ENCODE measurements at regions not wholly inside any gene's neighbourhood (a gene's known extent, or its start where the extent isn't known, plus 50 kb on each side); places are given as distances from the start of the nearest gene placed in this dataset.
"Not testable (repeated sequence)": the region's sequence is repeated elsewhere in the genome, so short reads cannot be mapped to it uniquely, and the experiment has no call there.

GRCh38 chr5:167064198-167064776, 1227.2 kb upstream of the WWC1 start:
- H3K9me3 ChIP-seq (ENCODE audit: control insufficient read depth, low read length) = no peaks in the 10 kb centered on the region

GRCh38 chr5:167065794-167066193, 1225.7 kb upstream of the WWC1 start:
- H3K36me3 ChIP-seq (ENCODE audit: control insufficient read depth, insufficient read depth, low read length) = no peaks in the 10 kb centered on the region
- DNase-seq = no peak
- no peaks in the 10 kb centered on the region for H3K9me3 ChIP-seq (ENCODE audit: control insufficient read depth, low read length)
- H3K4me1 ChIP-seq (ENCODE audit: control insufficient read depth, insufficient read depth, low read length, poor library complexity, severe bottlenecking) = no peaks in the 10 kb centered on the region
- H3K27ac ChIP-seq (ENCODE audit: insufficient read depth, low read length, poor library complexity, severe bottlenecking) = no peak overlapping the region
- no peak overlapping the region for H3K4me3 ChIP-seq (ENCODE audit: insufficient read depth, low read depth, low read length, poor library complexity, severe bottlenecking)
- no peaks in the 10 kb centered on the region for H3K27me3 ChIP-seq (replicated peaks; ENCODE audit: control insufficient read depth, insufficient read depth, low read length, poor library complexity, severe bottlenecking)

More at GRCh38 chr5:167064198-167064776, 1227.2 kb upstream of the WWC1 start:
- no peak for DNase-seq
- H3K4me3 ChIP-seq (ENCODE audit: insufficient read depth, low read depth, low read length, poor library complexity, severe bottlenecking) = no peak overlapping the region
- no peak overlapping the region for H3K27ac ChIP-seq (ENCODE audit: insufficient read depth, low read length, poor library complexity, severe bottlenecking)
- no peaks in the 10 kb centered on the region for H3K36me3 ChIP-seq (ENCODE audit: control insufficient read depth, insufficient read depth, low read length)
- no peaks in the 10 kb centered on the region for H3K4me1 ChIP-seq (ENCODE audit: control insufficient read depth, insufficient read depth, low read length, poor library complexity, severe bottlenecking)
- no peaks in the 10 kb centered on the region for H3K27me3 ChIP-seq (replicated peaks; ENCODE audit: control insufficient read depth, insufficient read depth, low read length, poor library complexity, severe bottlenecking)

DNA sequence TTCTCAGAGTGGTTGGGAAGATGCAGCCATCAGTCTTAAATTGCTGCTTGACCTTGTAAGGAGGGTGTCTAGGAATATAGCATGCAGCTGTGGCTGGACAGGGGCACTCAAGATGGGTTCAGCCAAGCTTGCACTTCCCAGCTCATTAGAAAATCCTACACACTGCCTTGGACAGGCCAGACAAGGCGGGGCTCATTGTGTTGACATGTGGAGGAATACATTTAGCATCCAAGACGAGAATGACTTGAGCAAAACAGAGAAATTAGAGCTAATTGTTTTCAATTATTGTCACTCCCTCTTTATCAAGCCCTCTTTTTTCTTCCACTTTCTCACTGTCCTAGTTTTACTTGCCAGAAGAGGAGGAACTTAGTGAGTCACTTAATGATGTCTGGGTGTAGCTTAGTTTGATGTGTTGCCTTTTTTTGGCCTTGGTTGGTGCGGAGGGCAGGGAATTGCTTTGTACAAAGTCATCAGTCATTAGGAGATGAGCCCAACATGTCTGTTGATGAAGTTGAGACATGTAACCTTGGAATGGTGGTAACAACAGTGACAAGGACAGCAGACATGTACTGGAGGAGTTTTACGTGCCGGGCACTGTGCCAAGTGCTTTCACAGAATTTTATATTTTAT, 1219.3 kb upstream of the WWC1 start:
- no peak for DNase-seq
- Histone ChIP-seq H3K27ac (ENCODE audit: insufficient read depth, low read length, poor library complexity, severe bottlenecking) (no peak overlapping the region), H3K4me1 (ENCODE audit: control insufficient read depth, insufficient read depth, low read length, poor library complexity, severe bottlenecking) (no peaks in the 10 kb centered on the region), H3K36me3 (ENCODE audit: control insufficient read depth, insufficient read depth, low read length) (no peaks in the 10 kb centered on the region), H3K4me3 (ENCODE audit: insufficient read depth, low read depth, low read length, poor library complexity, severe bottlenecking) (no peak overlapping the region), H3K9me3 (ENCODE audit: control insufficient read depth, low read length) (no peaks in the 10 kb centered on the region), H3K27me3 (replicated peaks; ENCODE audit: control insufficient read depth, insufficient read depth, low read length, poor library complexity, severe bottlenecking) (no peaks in the 10 kb centered on the region)

GRCh38 chr5:167081561-167081960, 1209.9 kb upstream of the WWC1 start:
- H3K9me3 ChIP-seq (ENCODE audit: control insufficient read depth, low read length) = no peaks in the 10 kb centered on the region
- H3K4me1 ChIP-seq (ENCODE audit: control insufficient read depth, insufficient read depth, low read length, poor library complexity, severe bottlenecking) = no peaks in the 10 kb centered on the region
- no peak overlapping the region for H3K4me3 ChIP-seq (ENCODE audit: insufficient read depth, low read depth, low read length, poor library complexity, severe bottlenecking)
- no peak for DNase-seq
- no peaks in the 10 kb centered on the region for H3K36me3 ChIP-seq (ENCODE audit: control insufficient read depth, insufficient read depth, low read length)
- no peak overlapping the region for H3K27ac ChIP-seq (ENCODE audit: insufficient read depth, low read length, poor library complexity, severe bottlenecking)
- no peaks in the 10 kb centered on the region for H3K27me3 ChIP-seq (replicated peaks; ENCODE audit: control insufficient read depth, insufficient read depth, low read length, poor library complexity, severe bottlenecking)

DNA sequence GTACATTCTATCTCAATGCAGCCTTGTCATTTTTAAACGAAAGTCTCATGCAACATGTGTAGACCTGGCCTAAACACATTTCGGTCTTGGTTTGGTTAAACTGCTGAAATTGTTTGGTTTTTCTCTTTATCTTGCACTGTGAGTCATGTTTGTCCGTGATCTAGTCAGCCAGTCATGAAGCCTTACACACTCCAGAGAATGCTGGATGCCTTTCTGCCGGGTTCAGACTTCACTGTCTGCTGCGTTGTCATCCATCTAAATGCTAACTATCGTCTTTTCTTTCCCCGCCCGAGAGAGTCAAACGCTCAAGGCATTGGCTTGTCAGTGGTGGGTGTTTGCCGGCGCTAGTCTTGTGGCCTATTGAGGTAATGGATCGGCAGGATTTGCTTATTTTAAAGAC, 1194.6 kb upstream of the WWC1 start:
- H3K4me1 ChIP-seq (ENCODE audit: control insufficient read depth, insufficient read depth, low read length, poor library complexity, severe bottlenecking) = no peaks in the 10 kb centered on the region
- no peak overlapping the region for H3K4me3 ChIP-seq (ENCODE audit: insufficient read depth, low read depth, low read length, poor library complexity, severe bottlenecking)
- no peaks in the 10 kb centered on the region for H3K27me3 ChIP-seq (replicated peaks; ENCODE audit: control insufficient read depth, insufficient read depth, low read length, poor library complexity, severe bottlenecking)
- H3K9me3 ChIP-seq (ENCODE audit: control insufficient read depth, low read length) = no peaks in the 10 kb centered on the region
- no peaks in the 10 kb centered on the region for H3K36me3 ChIP-seq (ENCODE audit: control insufficient read depth, insufficient read depth, low read length)
- no peak for DNase-seq
- no peak overlapping the region for H3K27ac ChIP-seq (ENCODE audit: insufficient read depth, low read length, poor library complexity, severe bottlenecking)

DNA sequence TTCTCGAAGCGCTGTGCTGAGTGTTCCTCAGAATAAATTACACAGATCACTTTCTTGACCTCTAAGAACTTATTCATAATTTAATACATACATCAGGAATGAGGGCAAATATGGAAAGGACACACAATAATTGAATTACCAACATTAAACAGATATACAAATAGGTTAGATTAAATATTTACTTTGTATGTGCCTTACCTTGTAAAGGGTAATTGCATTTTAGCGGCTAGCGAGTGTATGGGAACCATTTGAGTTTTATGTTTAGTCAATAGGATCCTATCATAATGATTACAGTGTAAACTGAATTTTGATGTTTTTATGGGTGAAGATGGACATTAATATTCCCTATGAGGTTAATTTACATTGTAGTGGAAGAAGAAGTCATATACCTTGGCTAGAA, 1187.1 kb upstream of the WWC1 start:
- no peaks in the 10 kb centered on the region for H3K4me1 ChIP-seq (ENCODE audit: control insufficient read depth, insufficient read depth, low read length, poor library complexity, severe bottlenecking)
- no peak overlapping the region for H3K4me3 ChIP-seq (ENCODE audit: insufficient read depth, low read depth, low read length, poor library complexity, severe bottlenecking)
- no peak overlapping the region for H3K27ac ChIP-seq (ENCODE audit: insufficient read depth, low read length, poor library complexity, severe bottlenecking)
- DNase-seq = no peak
- no peaks in the 10 kb centered on the region for H3K36me3 ChIP-seq (ENCODE audit: control insufficient read depth, insufficient read depth, low read length)
- no peaks in the 10 kb centered on the region for H3K9me3 ChIP-seq (ENCODE audit: control insufficient read depth, low read length)
- H3K27me3 ChIP-seq (replicated peaks; ENCODE audit: control insufficient read depth, insufficient read depth, low read length, poor library complexity, severe bottlenecking) = no peaks in the 10 kb centered on the region

- H3K4me3 ChIP-seq (ENCODE audit: insufficient read depth, low read depth, low read length, poor library complexity, severe bottlenecking) = no peak overlapping the region
- no peak overlapping the region for H3K27ac ChIP-seq (ENCODE audit: insufficient read depth, low read length, poor library complexity, severe bottlenecking)
- H3K9me3 ChIP-seq (ENCODE audit: control insufficient read depth, low read length) = no peaks in the 10 kb centered on the region
- DNase-seq = no peak
- no peaks in the 10 kb centered on the region for H3K27me3 ChIP-seq (replicated peaks; ENCODE audit: control insufficient read depth, insufficient read depth, low read length, poor library complexity, severe bottlenecking)
- H3K36me3 ChIP-seq (ENCODE audit: control insufficient read depth, insufficient read depth, low read length) = no peaks in the 10 kb centered on the region
- H3K4me1 ChIP-seq (ENCODE audit: control insufficient read depth, insufficient read depth, low read length, poor library complexity, severe bottlenecking) = no peaks in the 10 kb centered on the region
Measured at GRCh38 chr5:167105941-167106340, 1185.5 kb upstream of the WWC1 start.

DNA sequence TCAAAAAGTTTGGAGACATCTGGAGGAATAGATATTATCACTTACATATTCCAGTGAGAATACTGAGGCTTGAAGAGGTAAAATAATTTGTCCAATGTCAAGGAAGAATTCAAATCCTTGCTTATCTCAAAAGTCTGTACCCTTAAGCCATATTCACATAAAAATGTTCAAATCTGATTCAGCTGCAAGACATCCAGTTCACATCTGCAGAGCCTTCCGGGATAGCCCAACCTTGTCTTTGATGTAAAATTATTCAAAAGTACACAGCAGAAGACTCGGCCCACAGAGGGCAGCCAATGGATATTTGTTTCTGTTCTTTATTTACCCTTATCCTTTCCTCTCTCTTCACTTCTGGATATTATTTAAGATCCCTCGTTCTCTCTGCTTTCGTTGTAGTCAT, 1183.8 kb upstream of the WWC1 start:
- no peaks in the 10 kb centered on the region for H3K9me3 ChIP-seq (ENCODE audit: control insufficient read depth, low read length)
- H3K36me3 ChIP-seq (ENCODE audit: control insufficient read depth, insufficient read depth, low read length) = no peaks in the 10 kb centered on the region
- no peak overlapping the region for H3K27ac ChIP-seq (ENCODE audit: insufficient read depth, low read length, poor library complexity, severe bottlenecking)
- H3K4me3 ChIP-seq (ENCODE audit: insufficient read depth, low read depth, low read length, poor library complexity, severe bottlenecking) = no peak overlapping the region
- H3K27me3 ChIP-seq (replicated peaks; ENCODE audit: control insufficient read depth, insufficient read depth, low read length, poor library complexity, severe bottlenecking) = no peaks in the 10 kb centered on the region
- H3K4me1 ChIP-seq (ENCODE audit: control insufficient read depth, insufficient read depth, low read length, poor library complexity, severe bottlenecking) = no peaks in the 10 kb centered on the region
- no peak for DNase-seq

- H3K27me3 ChIP-seq (replicated peaks; ENCODE audit: control insufficient read depth, insufficient read depth, low read length, poor library complexity, severe bottlenecking) = not testable (repeated sequence)
Measured at GRCh38 chr5:167108266-167108665, 1183.2 kb upstream of the WWC1 start.

DNA sequence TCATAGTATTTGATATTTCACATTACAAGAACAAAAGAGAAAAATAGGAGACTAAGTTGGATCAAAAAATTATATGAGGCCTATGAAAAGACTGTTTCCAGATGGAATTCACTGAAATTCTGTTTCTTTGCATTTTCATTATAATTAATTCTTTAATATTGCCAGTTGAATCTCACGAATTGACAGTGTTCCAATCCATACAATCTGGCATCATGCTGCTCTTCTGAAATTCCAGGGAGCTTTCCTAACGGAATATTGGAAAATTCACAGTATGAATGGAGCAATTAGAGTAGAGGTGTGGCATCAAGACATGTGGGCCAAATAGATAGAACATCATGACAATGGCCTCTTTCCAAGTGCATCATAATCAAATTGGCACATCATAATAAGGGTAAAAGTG, 1178.9 kb upstream of the WWC1 start:
- Histone ChIP-seq H3K36me3 (ENCODE audit: control insufficient read depth, insufficient read depth, low read length) (no peaks in the 10 kb centered on the region), H3K27me3 (replicated peaks; ENCODE audit: control insufficient read depth, insufficient read depth, low read length, poor library complexity, severe bottlenecking) (no peaks in the 10 kb centered on the region), H3K4me3 (ENCODE audit: insufficient read depth, low read depth, low read length, poor library complexity, severe bottlenecking) (no peak overlapping the region), H3K4me1 (ENCODE audit: control insufficient read depth, insufficient read depth, low read length, poor library complexity, severe bottlenecking) (no peaks in the 10 kb centered on the region), H3K27ac (ENCODE audit: insufficient read depth, low read length, poor library complexity, severe bottlenecking) (no peak overlapping the region), H3K9me3 (ENCODE audit: control insufficient read depth, low read length) (no peaks in the 10 kb centered on the region)
- no peak for DNase-seq

More at GRCh38 chr5:167108266-167108665, 1183.2 kb upstream of the WWC1 start:
- not testable (repeated sequence) for H3K36me3 ChIP-seq (ENCODE audit: control insufficient read depth, insufficient read depth, low read length); H3K27ac ChIP-seq (ENCODE audit: insufficient read depth, low read length, poor library complexity, severe bottlenecking); H3K4me1 ChIP-seq (ENCODE audit: control insufficient read depth, insufficient read depth, low read length, poor library complexity, severe bottlenecking); H3K4me3 ChIP-seq (ENCODE audit: insufficient read depth, low read depth, low read length, poor library complexity, severe bottlenecking); H3K9me3 ChIP-seq (ENCODE audit: control insufficient read depth, low read length); DNase-seq

Measured in effector memory CD4-positive, alpha-beta T cell (primary cell).